HEK293T (cell line): ENCODE measurements at regions not wholly inside any gene's neighbourhood (a gene's known extent, or its start where the extent isn't known, plus 50 kb on each side); places are given as distances from the start of the nearest gene placed in this dataset.
"Not testable (repeated sequence)": the region's sequence is repeated elsewhere in the genome, so short reads cannot be mapped to it uniquely, and the experiment has no call there.

Experiments used
- BHLHE40 ChIP-seq: fragments of 450-650 bp; IDR thresholded peaks from 2 replicates; pipeline ENCODE4 v1.6.1; 2016; ENCODE audit warnings: mild to moderate bottlenecking, moderate library complexity, borderline replicate concordance
- ELF4 ChIP-seq: fragments of 450-650 bp; IDR thresholded peaks from 2 replicates; pipeline ENCODE4 v1.6.1; 2017; ENCODE audit warnings: antibody characterized with exemption
- FOXK2 ChIP-seq: fragments of 450-650 bp; IDR thresholded peaks from 2 replicates; pipeline ENCODE4 v1.6.1; 2016; ENCODE audit warnings: mild to moderate bottlenecking
- FOXM1 ChIP-seq: fragments of 450-650 bp; IDR thresholded peaks from 2 replicates; pipeline ENCODE4 v1.6.1; 2017; ENCODE audit warnings: mild to moderate bottlenecking, borderline replicate concordance
- HDGF ChIP-seq: fragments of 450-650 bp; IDR thresholded peaks from 2 replicates; pipeline ENCODE4 v1.6.1; 2017; ENCODE audit warnings: antibody characterized with exemption, borderline replicate concordance
- L3MBTL2 ChIP-seq: fragments of 450-650 bp; conservative IDR thresholded peaks from 2 replicates; pipeline ENCODE4 v1.6.1; 2016; ENCODE audit warnings: mild to moderate bottlenecking
- SP1 ChIP-seq: fragments of 450-650 bp; IDR thresholded peaks from 2 replicates; pipeline ENCODE4 v1.6.1; 2017
- TARDBP ChIP-seq: fragments of 450-650 bp; IDR thresholded peaks from 2 replicates; pipeline ENCODE4 v1.6.1; 2016
- ZNF384 ChIP-seq: fragments of 450-650 bp; IDR thresholded peaks from 2 replicates; pipeline ENCODE4 v1.6.1; 2016
- TF ChIP-seq, protein P1 (sequence below): fragments of 450-650 bp; IDR thresholded peaks from 2 replicates; pipeline ENCODE4 v1.6.1; 2016

DNA sequence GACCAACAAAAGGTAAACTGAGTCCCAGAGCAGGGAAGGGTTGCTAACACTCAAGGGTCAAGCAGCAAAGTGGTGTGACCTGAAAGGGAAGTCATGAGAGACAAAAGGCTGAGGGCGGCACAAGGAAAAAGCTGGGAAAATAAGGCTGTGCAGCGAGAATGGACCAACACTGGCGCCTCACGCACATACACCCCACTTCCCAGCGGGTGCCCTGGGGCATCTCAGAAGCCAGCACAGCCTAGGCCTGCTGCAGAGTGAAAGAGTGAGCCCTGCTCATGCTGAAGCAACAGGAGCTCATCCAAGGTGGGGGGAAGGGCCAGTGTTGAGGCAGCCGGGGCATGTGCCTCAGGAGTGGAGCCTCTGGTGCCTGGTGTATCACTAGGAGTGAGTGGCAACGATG is 229.8 kb downstream of the SPATA31A1 start:
- not testable (repeated sequence) for TF ChIP-seq BHLHE40, L3MBTL2, HDGF, TARDBP, ZNF384, SP1, FOXM1, FOXK2, ELF4
- TF ChIP-seq, protein P1, sequence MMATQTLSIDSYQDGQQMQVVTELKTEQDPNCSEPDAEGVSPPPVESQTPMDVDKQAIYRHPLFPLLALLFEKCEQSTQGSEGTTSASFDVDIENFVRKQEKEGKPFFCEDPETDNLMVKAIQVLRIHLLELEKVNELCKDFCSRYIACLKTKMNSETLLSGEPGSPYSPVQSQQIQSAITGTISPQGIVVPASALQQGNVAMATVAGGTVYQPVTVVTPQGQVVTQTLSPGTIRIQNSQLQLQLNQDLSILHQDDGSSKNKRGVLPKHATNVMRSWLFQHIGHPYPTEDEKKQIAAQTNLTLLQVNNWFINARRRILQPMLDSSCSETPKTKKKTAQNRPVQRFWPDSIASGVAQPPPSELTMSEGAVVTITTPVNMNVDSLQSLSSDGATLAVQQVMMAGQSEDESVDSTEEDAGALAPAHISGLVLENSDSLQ, result not testable (repeated sequence)
